Effector memory CD8-positive, alpha-beta T cell (primary cell): ENCODE measurements at regions not wholly inside any gene's neighbourhood (a gene's known extent, or its start where the extent isn't known, plus 50 kb on each side); places are given as distances from the start of the nearest gene placed in this dataset.

ENCODE experiments used
- ATAC-seq: fragments of 150-1000 bp; cut with Tn5 transposase; replicated peaks from 2 replicates; pipeline ENCODE4 v1.10.0; 2021; ENCODE audit warnings: mild to moderate bottlenecking, moderate library complexity
- DNase-seq, 3 experiments: peaks; one replicate each; pipeline ENCODE4 v3.0.0; 2021
- H3K27ac Mint-ChIP-seq, 2 donors: one replicate each; pipeline ENCODE4 v1.8.0; 2022; ENCODE audit warnings: mild to moderate bottlenecking in 2 of 2, mixed read lengths in 2 of 2, moderate library complexity in 2 of 2
- H3K27me3 Mint-ChIP-seq, 2 donors: one replicate each; pipeline ENCODE4 v1.8.0; 2022; ENCODE audit warnings: mixed read lengths in 2 of 2
- H3K36me3 Mint-ChIP-seq: one replicate; pipeline ENCODE4 v1.8.0; 2022; ENCODE audit warnings: mild to moderate bottlenecking, moderate library complexity, mixed read lengths; ENCODE audit not compliant: insufficient read depth
- H3K4me1 Mint-ChIP-seq, 2 donors: one replicate each; pipeline ENCODE4 v1.8.0; 2022; ENCODE audit warnings: low read depth in 2 of 2, mixed read lengths in 2 of 2
- H3K4me3 Mint-ChIP-seq, 2 donors: one replicate each; pipeline ENCODE4 v1.8.0; 2022; ENCODE audit warnings: mild to moderate bottlenecking in 2 of 2, mixed read lengths in 2 of 2, moderate library complexity in 2 of 2
- H3K9me3 Mint-ChIP-seq, 2 donors: one replicate each; pipeline ENCODE4 v1.8.0; 2022; ENCODE audit warnings: mixed read lengths in 2 of 2

GRCh38 chr10:3398825-3399646 lies 226.5 kb upstream of the PITRM1 start:
- H3K27ac Mint-ChIP-seq, result no peak overlapping the region
- peaks cover 0 to 4% of the 10 kb centered on the region in 2 donors for H3K4me1 Mint-ChIP-seq

GRCh38 chr10:3397846-3398245 lies 225.3 kb upstream of the PITRM1 start:
- DNase-seq (no peak), ATAC-seq (no peak)
- Mint-ChIP-seq H3K27me3 (peaks cover 23 to 35% of the 10 kb centered on the region in 2 donors), H3K9me3 (no peaks in the 10 kb centered on the region), H3K4me3 (no peak overlapping the region), H3K36me3 (no peaks in the 10 kb centered on the region), H3K4me1 (peaks cover 0 to 4% of the 10 kb centered on the region in 2 donors), H3K27ac (no peak overlapping the region)

More at GRCh38 chr10:3398825-3399646, 226.5 kb upstream of the PITRM1 start:
- ATAC-seq (no peak), DNase-seq (no peak)
- Mint-ChIP-seq H3K27me3 (peaks cover 19 to 35% of the 10 kb centered on the region in 2 donors), H3K36me3 (no peaks in the 10 kb centered on the region), H3K4me3 (no peak overlapping the region), H3K9me3 (no peaks in the 10 kb centered on the region)

- no peak overlapping the region for H3K27ac Mint-ChIP-seq
- ATAC-seq (no peak), DNase-seq (no peak)
Observed at GRCh38 chr10:3397231-3397630, 224.6 kb upstream of the PITRM1 start.

GRCh38 chr10:3396116-3396515 lies 223.5 kb upstream of the PITRM1 start:
- Mint-ChIP-seq H3K27me3 (peaks cover 28 to 38% of the 10 kb centered on the region in 2 donors), H3K4me1 (peaks cover 0 to 4% of the 10 kb centered on the region in 2 donors), H3K9me3 (no peaks in the 10 kb centered on the region), H3K27ac (no peak overlapping the region), H3K36me3 (no peaks in the 10 kb centered on the region), H3K4me3 (no peak overlapping the region)
- DNase-seq (no peak), ATAC-seq (no peak)

More at GRCh38 chr10:3397231-3397630, 224.6 kb upstream of the PITRM1 start:
- Mint-ChIP-seq H3K9me3 (no peaks in the 10 kb centered on the region), H3K4me1 (peaks cover 0 to 4% of the 10 kb centered on the region in 2 donors), H3K27me3 (peaks cover 23 to 35% of the 10 kb centered on the region in 2 donors), H3K4me3 (no peak overlapping the region), H3K36me3 (no peaks in the 10 kb centered on the region)

GRCh38 chr10:3395458-3395861 lies 222.9 kb upstream of the PITRM1 start:
- ATAC-seq (no peak), DNase-seq (no peak)
- Mint-ChIP-seq H3K4me3 (no peak overlapping the region), H3K27me3 (peaks cover 35 to 44% of the 10 kb centered on the region in 2 donors), H3K9me3 (no peaks in the 10 kb centered on the region), H3K27ac (no peak overlapping the region), H3K36me3 (no peaks in the 10 kb centered on the region), H3K4me1 (peaks cover 0 to 4% of the 10 kb centered on the region in 2 donors)

- Mint-ChIP-seq H3K36me3 (no peaks in the 10 kb centered on the region), H3K4me1 (peaks cover 0 to 4% of the 10 kb centered on the region in 2 donors), H3K27me3 (peaks cover 36 to 48% of the 10 kb centered on the region in 2 donors), H3K4me3 (no peak overlapping the region), H3K27ac (no peak overlapping the region), H3K9me3 (no peaks in the 10 kb centered on the region)
- ATAC-seq (no peak), DNase-seq (no peak)
Observed at GRCh38 chr10:3395041-3395440, 222.5 kb upstream of the PITRM1 start.

- no peak overlapping the region for H3K27ac Mint-ChIP-seq
- H3K36me3 Mint-ChIP-seq, result no peaks in the 10 kb centered on the region
- no peak overlapping the region for H3K4me3 Mint-ChIP-seq
- H3K4me1 Mint-ChIP-seq, result peaks cover 0 to 4% of the 10 kb centered on the region in 2 donors
- H3K27me3 Mint-ChIP-seq, result peaks cover 36 to 50% of the 10 kb centered on the region in 2 donors
- H3K9me3 Mint-ChIP-seq, result no peaks in the 10 kb centered on the region
- ATAC-seq (no peak), DNase-seq (no peak)
Observed at GRCh38 chr10:3393958-3394357, 221.4 kb upstream of the PITRM1 start.

- peaks cover 41 to 43% of the 10 kb centered on the region in 2 donors for H3K27me3 Mint-ChIP-seq
- no peaks in the 10 kb centered on the region for H3K4me1 Mint-ChIP-seq
- H3K9me3 Mint-ChIP-seq, result no peaks in the 10 kb centered on the region
- ATAC-seq, result no peak
- H3K4me3 Mint-ChIP-seq, result no peak overlapping the region
- H3K36me3 Mint-ChIP-seq, result no peaks in the 10 kb centered on the region
- no peak for DNase-seq
- no peak overlapping the region for H3K27ac Mint-ChIP-seq
Observed at GRCh38 chr10:3391657-3392056, 219.1 kb upstream of the PITRM1 start.

GRCh38 chr10:3389130-3389529 lies 216.5 kb upstream of the PITRM1 start:
- peaks cover 39 to 42% of the 10 kb centered on the region in 2 donors for H3K27me3 Mint-ChIP-seq
- no peaks in the 10 kb centered on the region for H3K4me1 Mint-ChIP-seq
- no peak for ATAC-seq
- peaks cover 3 to 15% of the 10 kb centered on the region in 2 donors for H3K9me3 Mint-ChIP-seq
- no peak overlapping the region for H3K27ac Mint-ChIP-seq
- no peak overlapping the region for H3K4me3 Mint-ChIP-seq
- DNase-seq, result no peak
- H3K36me3 Mint-ChIP-seq, result no peaks in the 10 kb centered on the region

- H3K27ac Mint-ChIP-seq, result no peak overlapping the region
- no peak overlapping the region for H3K4me3 Mint-ChIP-seq
- no peak for DNase-seq
- H3K9me3 Mint-ChIP-seq, result peaks cover 3 to 15% of the 10 kb centered on the region in 2 donors
- H3K4me1 Mint-ChIP-seq, result no peaks in the 10 kb centered on the region
- H3K36me3 Mint-ChIP-seq, result no peaks in the 10 kb centered on the region
- peaks cover 42 to 44% of the 10 kb centered on the region in 2 donors for H3K27me3 Mint-ChIP-seq
- ATAC-seq, result no peak
Observed at GRCh38 chr10:3385487-3385886, 212.9 kb upstream of the PITRM1 start.

- Mint-ChIP-seq H3K27me3 (peaks cover 38 to 43% of the 10 kb centered on the region in 2 donors), H3K4me3 (no peak overlapping the region), H3K36me3 (no peaks in the 10 kb centered on the region), H3K27ac (no peak overlapping the region), H3K9me3 (peaks cover 4 to 15% of the 10 kb centered on the region in 2 donors), H3K4me1 (no peaks in the 10 kb centered on the region)
- DNase-seq (no peak), ATAC-seq (no peak)
Observed at GRCh38 chr10:3382092-3382491, 209.5 kb upstream of the PITRM1 start.

- H3K27ac Mint-ChIP-seq, result no peak overlapping the region
- ATAC-seq (no peak), DNase-seq (no peak)
- no peak overlapping the region for H3K4me3 Mint-ChIP-seq
- H3K9me3 Mint-ChIP-seq, result peaks cover 4 to 12% of the 10 kb centered on the region in 2 donors
- H3K4me1 Mint-ChIP-seq, result no peaks in the 10 kb centered on the region
- peaks cover 39 to 50% of the 10 kb centered on the region in 2 donors for H3K27me3 Mint-ChIP-seq
- no peaks in the 10 kb centered on the region for H3K36me3 Mint-ChIP-seq
Observed at GRCh38 chr10:3380406-3381050, 207.9 kb upstream of the PITRM1 start.

GRCh38 chr10:3376631-3377030 lies 204.0 kb upstream of the PITRM1 start:
- H3K4me1 Mint-ChIP-seq, result no peaks in the 10 kb centered on the region
- no peak overlapping the region for H3K27ac Mint-ChIP-seq
- H3K9me3 Mint-ChIP-seq, result peaks cover 0 to 1% of the 10 kb centered on the region in 2 donors
- ATAC-seq (no peak), DNase-seq (no peak)
- H3K27me3 Mint-ChIP-seq, result peaks cover 25 to 47% of the 10 kb centered on the region in 2 donors
- H3K4me3 Mint-ChIP-seq, result no peak overlapping the region
- H3K36me3 Mint-ChIP-seq, result no peaks in the 10 kb centered on the region

GRCh38 chr10:3375505-3375904 lies 202.9 kb upstream of the PITRM1 start:
- no peak overlapping the region for H3K27ac Mint-ChIP-seq
- no peak for ATAC-seq
- DNase-seq, result no peak
- no peaks in the 10 kb centered on the region for H3K36me3 Mint-ChIP-seq
- peaks cover 0 to 1% of the 10 kb centered on the region in 2 donors for H3K9me3 Mint-ChIP-seq
- H3K27me3 Mint-ChIP-seq, result peaks cover 17 to 44% of the 10 kb centered on the region in 2 donors
- no peaks in the 10 kb centered on the region for H3K4me1 Mint-ChIP-seq
- H3K4me3 Mint-ChIP-seq, result no peak overlapping the region
